Prostate gland (tissue), 2 donors: ENCODE measurements at regions not wholly inside any gene's neighbourhood (a gene's known extent, or its start where the extent isn't known, plus 50 kb on each side); places are given as distances from the start of the nearest gene placed in this dataset.

Source experiments
- POLR2A ChIP-seq: fragments of 450-650 bp; IDR thresholded peaks from one replicate; pipeline ENCODE4 v1.6.1; 2016; ENCODE audit warnings: antibody characterized with exemption, mild to moderate bottlenecking
- TF ChIP-seq, protein P1 (sequence below), 4 experiments: fragments of 200-600 bp in 2 of 4; fragments of 450-650 bp in 2 of 4; sonication (generic) in 2 of 4; IDR thresholded peaks; 1 replicate in 3 of 4; 2 replicates in 1 of 4; pipeline ENCODE4 v1.5.1; 2016 to 2019; ENCODE audit warnings: antibody characterized with exemption in 4 of 4, mild to moderate bottlenecking in 2 of 4, moderate library complexity in 2 of 4

GRCh38 chr15:62986948-62987347, 55.6 kb upstream of the TPM1 start:
- TF ChIP-seq, protein P1, sequence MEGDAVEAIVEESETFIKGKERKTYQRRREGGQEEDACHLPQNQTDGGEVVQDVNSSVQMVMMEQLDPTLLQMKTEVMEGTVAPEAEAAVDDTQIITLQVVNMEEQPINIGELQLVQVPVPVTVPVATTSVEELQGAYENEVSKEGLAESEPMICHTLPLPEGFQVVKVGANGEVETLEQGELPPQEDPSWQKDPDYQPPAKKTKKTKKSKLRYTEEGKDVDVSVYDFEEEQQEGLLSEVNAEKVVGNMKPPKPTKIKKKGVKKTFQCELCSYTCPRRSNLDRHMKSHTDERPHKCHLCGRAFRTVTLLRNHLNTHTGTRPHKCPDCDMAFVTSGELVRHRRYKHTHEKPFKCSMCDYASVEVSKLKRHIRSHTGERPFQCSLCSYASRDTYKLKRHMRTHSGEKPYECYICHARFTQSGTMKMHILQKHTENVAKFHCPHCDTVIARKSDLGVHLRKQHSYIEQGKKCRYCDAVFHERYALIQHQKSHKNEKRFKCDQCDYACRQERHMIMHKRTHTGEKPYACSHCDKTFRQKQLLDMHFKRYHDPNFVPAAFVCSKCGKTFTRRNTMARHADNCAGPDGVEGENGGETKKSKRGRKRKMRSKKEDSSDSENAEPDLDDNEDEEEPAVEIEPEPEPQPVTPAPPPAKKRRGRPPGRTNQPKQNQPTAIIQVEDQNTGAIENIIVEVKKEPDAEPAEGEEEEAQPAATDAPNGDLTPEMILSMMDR (IDR thresholded peaks at IDR 0.05) = no peak
- no peak for TF ChIP-seq POLR2A
